Breast epithelium (tissue), 3 donors: ENCODE measurements at regions not wholly inside any gene's neighbourhood (a gene's known extent, or its start where the extent isn't known, plus 50 kb on each side); places are given as distances from the start of the nearest gene placed in this dataset.

Source experiments
- CTCF ChIP-seq, 3 donors: fragments of 450-650 bp; IDR thresholded peaks; one replicate each; pipeline ENCODE4 v1.5.1; 2016 to 2017; ENCODE audit warnings: antibody characterized with exemption in 3 of 3, mild to moderate bottlenecking in 3 of 3, moderate library complexity in 3 of 3
- POLR2AphosphoS5 ChIP-seq, 3 donors: sonication (generic); formaldehyde crosslinking; IDR thresholded peaks; one replicate each; pipeline ENCODE4 v1.6.1; 2017; ENCODE audit warnings: antibody characterized with exemption in 3 of 3

DNA sequence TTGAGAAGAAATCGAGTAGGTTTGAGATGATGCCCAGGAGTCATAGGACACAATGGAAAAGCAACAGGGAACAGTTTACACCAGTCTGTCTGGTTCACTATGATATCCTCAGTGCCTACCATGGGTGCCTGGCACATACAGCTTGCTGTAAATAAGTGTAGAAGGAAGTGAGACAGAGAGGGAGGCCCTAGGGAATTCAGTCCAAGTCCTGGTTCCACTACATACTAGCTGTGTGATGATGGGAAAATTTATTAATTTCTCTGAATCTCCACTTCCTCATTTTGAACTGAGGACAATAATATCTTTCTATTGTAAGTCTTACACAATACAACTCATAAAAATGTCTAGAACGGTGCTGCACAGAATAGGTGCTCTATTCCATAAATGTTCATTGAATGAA, 53.3 kb upstream of the LYRM9 start:
- TF ChIP-seq CTCF (IDR thresholded peaks at IDR 0.05) (no peak), POLR2AphosphoS5 (IDR thresholded peaks at IDR 0.05) (no peak)
